Endothelial cell of umbilical vein (primary cell): ENCODE measurements at regions not wholly inside any gene's neighbourhood (a gene's known extent, or its start where the extent isn't known, plus 50 kb on each side); places are given as distances from the start of the nearest gene placed in this dataset.

Source experiments
- CTCF ChIP-seq, 2 donors: IDR thresholded peaks; 1 replicate in 1 of 2; 2 replicates in 1 of 2; pipeline ENCODE4 v1.5.1; 2011; ENCODE audit warnings: low read length in 2 of 2, mild to moderate bottlenecking in 2 of 2, moderate library complexity in 2 of 2, control low read depth in 1 of 2, inconsistent platforms in 1 of 2, low read depth in 1 of 2; ENCODE audit not compliant: insufficient read depth in 1 of 2; ENCODE audit errors: extremely low read depth in 1 of 2
- EZH2 ChIP-seq: IDR thresholded peaks from 2 replicates; pipeline ENCODE4 v1.6.1; 2012; ENCODE audit warnings: borderline replicate concordance, low read depth, mild to moderate bottlenecking, moderate library complexity, low read length, inconsistent platforms; ENCODE audit not compliant: severe bottlenecking
- FOS ChIP-seq: IDR thresholded peaks from 2 replicates; pipeline ENCODE4 v1.6.1; 2011; ENCODE audit warnings: mild to moderate bottlenecking, low read length, moderate library complexity, borderline replicate concordance; ENCODE audit not compliant: insufficient read depth
- GATA2 ChIP-seq: IDR thresholded peaks from 2 replicates; pipeline ENCODE4 v1.7.0; 2011; ENCODE audit warnings: low read depth, mild to moderate bottlenecking, moderate library complexity, mixed read lengths, low read length; ENCODE audit not compliant: insufficient read length, insufficient read depth
- JUN ChIP-seq: IDR thresholded peaks from 2 replicates; pipeline ENCODE4 v1.6.1; 2011; ENCODE audit warnings: borderline replicate concordance, low read depth; ENCODE audit not compliant: insufficient read length, insufficient read depth
- MAX ChIP-seq: IDR thresholded peaks from 2 replicates; pipeline ENCODE4 v1.6.1; 2011; ENCODE audit not compliant: insufficient read depth, insufficient read length
- MYC ChIP-seq: IDR thresholded peaks from one replicate; pipeline ENCODE4 v1.6.1; 2011; ENCODE audit warnings: mild to moderate bottlenecking, low read depth, low read length
- POLR2A ChIP-seq: IDR thresholded peaks from 2 replicates; pipeline ENCODE4 v1.6.1; 2012; ENCODE audit warnings: low read depth, mild to moderate bottlenecking, control low read depth, low read length
- POLR2AphosphoS5 ChIP-seq: IDR thresholded peaks from 2 replicates; pipeline ENCODE4 v1.6.1; 2012; ENCODE audit warnings: low read depth, mild to moderate bottlenecking, control low read depth, low read length, moderate library complexity; ENCODE audit not compliant: insufficient read depth

GRCh38 chr4:109365939-109366338 is 63.5 kb upstream of the COL25A1 start:
- TF ChIP-seq CTCF (IDR thresholded peaks at IDR 0.05; ENCODE audit: extremely low read depth in 1 of 2, insufficient read depth in 1 of 2, low read depth in 1 of 2, low read length in 2 of 2) (no peak), EZH2 (no peak), POLR2AphosphoS5 (peak; percentile 16), FOS (peak; percentile 92), POLR2A (no peak), MYC (no peak), JUN (peak; percentile 93), MAX (no peak), GATA2 (no peak)
